ENCODE measurements at regions not wholly inside any gene's neighbourhood (a gene's known extent, or its start where the extent isn't known, plus 50 kb on each side); places are given as distances from the start of the nearest gene placed in this dataset.

GRCh38 chr10:27368706-27369105 is 128.1 kb upstream of the ACBD5 start:
- Mint-ChIP-seq H3K27me3 (ENCODE audit: insufficient read depth, unreplicated experiment) (no peaks in the 10 kb centered on the region), H3K27ac (ENCODE audit: low read depth, unreplicated experiment) (no peak overlapping the region), H3K36me3 (ENCODE audit: insufficient read depth, unreplicated experiment) (no peaks in the 10 kb centered on the region), H3K4me3 (ENCODE audit: unreplicated experiment) (no peak overlapping the region), H3K4me1 (ENCODE audit: insufficient read depth, unreplicated experiment) (peaks cover 17% of the 10 kb centered on the region), H3K9me3 (ENCODE audit: unreplicated experiment) (no peaks in the 10 kb centered on the region)
- no peak for DNase-seq (ENCODE audit: unreplicated experiment)
- POLR2A ChIA-PET, result no interaction called here
- CTCF ChIA-PET, result interaction anchor here (0.6 to 1.5 kb wide), 14 partner anchors 8 to 1009 kb away, joined by 3 to 10 read pairs (median 4); partner anchors contain the start of gene RAB18
- TF ChIP-seq CTCF (IDR thresholded peaks at IDR 0.05; ENCODE audit: unreplicated experiment), result no peak
- BruUV-seq (replicated peaks), result no TSS peak
- intact Hi-C loops (cut with micrococcal nuclease), result no loop called here

GRCh38 chr10:27366769-27367168 is 126.2 kb upstream of the ACBD5 start:
- H3K9me3 Mint-ChIP-seq (ENCODE audit: unreplicated experiment), result no peaks in the 10 kb centered on the region
- no peak for TF ChIP-seq CTCF (IDR thresholded peaks at IDR 0.05; ENCODE audit: unreplicated experiment)
- H3K27ac Mint-ChIP-seq (ENCODE audit: low read depth, unreplicated experiment), result no peak overlapping the region
- BruUV-seq (replicated peaks), result no TSS peak
- no peaks in the 10 kb centered on the region for H3K27me3 Mint-ChIP-seq (ENCODE audit: insufficient read depth, unreplicated experiment)
- CTCF ChIA-PET, result interaction anchor here (0.7 to 1.2 kb wide), 4 partner anchors 33 to 874 kb away, joined by 4 to 7 read pairs (median 6); partner anchors contain the start of gene ACBD5
- POLR2A ChIA-PET, result no interaction called here
- intact Hi-C loops (cut with micrococcal nuclease), result no loop called here
- H3K4me3 Mint-ChIP-seq (ENCODE audit: unreplicated experiment), result no peak overlapping the region
- peaks cover 3% of the 10 kb centered on the region for H3K4me1 Mint-ChIP-seq (ENCODE audit: insufficient read depth, unreplicated experiment)
- no peak for DNase-seq (ENCODE audit: unreplicated experiment)
- no peaks in the 10 kb centered on the region for H3K36me3 Mint-ChIP-seq (ENCODE audit: insufficient read depth, unreplicated experiment)

- Mint-ChIP-seq H3K4me1 (ENCODE audit: insufficient read depth, unreplicated experiment) (peaks cover 6% of the 10 kb centered on the region), H3K27ac (ENCODE audit: low read depth, unreplicated experiment) (no peak overlapping the region), H3K27me3 (ENCODE audit: insufficient read depth, unreplicated experiment) (no peaks in the 10 kb centered on the region), H3K36me3 (ENCODE audit: insufficient read depth, unreplicated experiment) (no peaks in the 10 kb centered on the region), H3K4me3 (ENCODE audit: unreplicated experiment) (no peak overlapping the region), H3K9me3 (ENCODE audit: unreplicated experiment) (no peaks in the 10 kb centered on the region)
- DNase-seq (ENCODE audit: unreplicated experiment), result no peak
- ChIA-PET POLR2A (interaction anchor here (0.6 kb wide), 1 partner anchor 31 kb away, joined by 4 read pairs; no protein-coding TSS in a partner anchor), CTCF (no interaction called here)
- intact Hi-C loops (cut with micrococcal nuclease), result loop anchor here (5.0 kb wide), 1 partner anchor 122 kb away; the partner anchor contains the start of gene ACBD5
- TF ChIP-seq CTCF (IDR thresholded peaks at IDR 0.05; ENCODE audit: unreplicated experiment), result no peak
- BruUV-seq (replicated peaks), result no TSS peak
Observed at GRCh38 chr10:27364028-27364427, 123.4 kb upstream of the ACBD5 start.

- no TSS peak for BruUV-seq (replicated peaks)
- Mint-ChIP-seq H3K4me1 (ENCODE audit: insufficient read depth, unreplicated experiment) (peaks cover 6% of the 10 kb centered on the region), H3K4me3 (ENCODE audit: unreplicated experiment) (no peak overlapping the region), H3K27me3 (ENCODE audit: insufficient read depth, unreplicated experiment) (no peaks in the 10 kb centered on the region), H3K9me3 (ENCODE audit: unreplicated experiment) (no peaks in the 10 kb centered on the region), H3K36me3 (ENCODE audit: insufficient read depth, unreplicated experiment) (no peaks in the 10 kb centered on the region), H3K27ac (ENCODE audit: low read depth, unreplicated experiment) (no peak overlapping the region)
- ChIA-PET CTCF (interaction anchor here (0.6 to 2.5 kb wide), 15 partner anchors 9 to 204 kb away, joined by 3 to 21 read pairs (median 4); no protein-coding TSS in a partner anchor), POLR2A (interaction anchor here (0.6 to 1.4 kb wide), 3 partner anchors 40 to 207 kb away, joined by 3 to 4 read pairs (median 3); partner anchors contain the start of gene YME1L1)
- DNase-seq (ENCODE audit: unreplicated experiment), result peak; percentile 88
- intact Hi-C loops (cut with micrococcal nuclease), result loop anchor here (1.0 to 5.0 kb wide), 4 partner anchors 118 to 469 kb away; partner anchors contain the start of genes ACBD5 and MASTL
- peak; percentile 90 for TF ChIP-seq CTCF (IDR thresholded peaks at IDR 0.05; ENCODE audit: unreplicated experiment)
Observed at GRCh38 chr10:27360581-27361172, 120.1 kb upstream of the ACBD5 start.
